ENCODE measurements at regions not wholly inside any gene's neighbourhood (a gene's known extent, or its start where the extent isn't known, plus 50 kb on each side); places are given as distances from the start of the nearest gene placed in this dataset.

DNA sequence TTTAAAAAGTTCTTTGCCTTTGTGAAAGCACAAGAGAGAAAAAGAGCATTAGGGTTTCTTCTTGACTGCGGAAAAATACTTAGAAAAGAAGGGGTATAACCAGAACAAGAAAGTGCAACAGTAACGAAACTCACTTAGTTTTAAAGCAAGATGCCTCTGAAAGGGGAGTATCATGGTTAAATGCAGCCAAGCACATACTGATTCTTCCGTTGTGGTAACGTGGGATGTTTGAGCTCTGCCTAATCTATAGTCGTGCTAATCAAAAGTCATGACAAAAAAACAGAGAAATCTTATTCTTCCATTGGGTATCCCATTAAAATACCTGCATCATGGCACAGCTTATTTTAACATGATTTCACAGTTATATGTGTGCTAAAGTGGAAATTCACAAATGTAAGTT, 187.8 kb upstream of the LRFN5 start:
- TF ChIP-seq, protein P1, sequence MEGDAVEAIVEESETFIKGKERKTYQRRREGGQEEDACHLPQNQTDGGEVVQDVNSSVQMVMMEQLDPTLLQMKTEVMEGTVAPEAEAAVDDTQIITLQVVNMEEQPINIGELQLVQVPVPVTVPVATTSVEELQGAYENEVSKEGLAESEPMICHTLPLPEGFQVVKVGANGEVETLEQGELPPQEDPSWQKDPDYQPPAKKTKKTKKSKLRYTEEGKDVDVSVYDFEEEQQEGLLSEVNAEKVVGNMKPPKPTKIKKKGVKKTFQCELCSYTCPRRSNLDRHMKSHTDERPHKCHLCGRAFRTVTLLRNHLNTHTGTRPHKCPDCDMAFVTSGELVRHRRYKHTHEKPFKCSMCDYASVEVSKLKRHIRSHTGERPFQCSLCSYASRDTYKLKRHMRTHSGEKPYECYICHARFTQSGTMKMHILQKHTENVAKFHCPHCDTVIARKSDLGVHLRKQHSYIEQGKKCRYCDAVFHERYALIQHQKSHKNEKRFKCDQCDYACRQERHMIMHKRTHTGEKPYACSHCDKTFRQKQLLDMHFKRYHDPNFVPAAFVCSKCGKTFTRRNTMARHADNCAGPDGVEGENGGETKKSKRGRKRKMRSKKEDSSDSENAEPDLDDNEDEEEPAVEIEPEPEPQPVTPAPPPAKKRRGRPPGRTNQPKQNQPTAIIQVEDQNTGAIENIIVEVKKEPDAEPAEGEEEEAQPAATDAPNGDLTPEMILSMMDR (IDR thresholded peaks at IDR 0.05), result no peak
- TF ChIP-seq TCF7L2 (IDR thresholded peaks at IDR 0.05; ENCODE audit: low read depth, low read length), result no peak
- TF ChIP-seq POLR2AphosphoS5 (IDR thresholded peaks at IDR 0.05; ENCODE audit: low read depth, low read length), result no peak
- TF ChIP-seq, protein P2, sequence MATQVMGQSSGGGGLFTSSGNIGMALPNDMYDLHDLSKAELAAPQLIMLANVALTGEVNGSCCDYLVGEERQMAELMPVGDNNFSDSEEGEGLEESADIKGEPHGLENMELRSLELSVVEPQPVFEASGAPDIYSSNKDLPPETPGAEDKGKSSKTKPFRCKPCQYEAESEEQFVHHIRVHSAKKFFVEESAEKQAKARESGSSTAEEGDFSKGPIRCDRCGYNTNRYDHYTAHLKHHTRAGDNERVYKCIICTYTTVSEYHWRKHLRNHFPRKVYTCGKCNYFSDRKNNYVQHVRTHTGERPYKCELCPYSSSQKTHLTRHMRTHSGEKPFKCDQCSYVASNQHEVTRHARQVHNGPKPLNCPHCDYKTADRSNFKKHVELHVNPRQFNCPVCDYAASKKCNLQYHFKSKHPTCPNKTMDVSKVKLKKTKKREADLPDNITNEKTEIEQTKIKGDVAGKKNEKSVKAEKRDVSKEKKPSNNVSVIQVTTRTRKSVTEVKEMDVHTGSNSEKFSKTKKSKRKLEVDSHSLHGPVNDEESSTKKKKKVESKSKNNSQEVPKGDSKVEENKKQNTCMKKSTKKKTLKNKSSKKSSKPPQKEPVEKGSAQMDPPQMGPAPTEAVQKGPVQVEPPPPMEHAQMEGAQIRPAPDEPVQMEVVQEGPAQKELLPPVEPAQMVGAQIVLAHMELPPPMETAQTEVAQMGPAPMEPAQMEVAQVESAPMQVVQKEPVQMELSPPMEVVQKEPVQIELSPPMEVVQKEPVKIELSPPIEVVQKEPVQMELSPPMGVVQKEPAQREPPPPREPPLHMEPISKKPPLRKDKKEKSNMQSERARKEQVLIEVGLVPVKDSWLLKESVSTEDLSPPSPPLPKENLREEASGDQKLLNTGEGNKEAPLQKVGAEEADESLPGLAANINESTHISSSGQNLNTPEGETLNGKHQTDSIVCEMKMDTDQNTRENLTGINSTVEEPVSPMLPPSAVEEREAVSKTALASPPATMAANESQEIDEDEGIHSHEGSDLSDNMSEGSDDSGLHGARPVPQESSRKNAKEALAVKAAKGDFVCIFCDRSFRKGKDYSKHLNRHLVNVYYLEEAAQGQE (IDR thresholded peaks at IDR 0.05; ENCODE audit: insufficient read depth in 1 of 2, low read depth in 2 of 2, low read length in 1 of 2), result no peak
- no peak for TF ChIP-seq SIN3A (IDR thresholded peaks at IDR 0.05; ENCODE audit: borderline replicate concordance, insufficient read depth, low read depth, low read length)

Measured in Panc1 (cell line).